ENCODE measurements at regions not wholly inside any gene's neighbourhood (a gene's known extent, or its start where the extent isn't known, plus 50 kb on each side); places are given as distances from the start of the nearest gene placed in this dataset.

DNA sequence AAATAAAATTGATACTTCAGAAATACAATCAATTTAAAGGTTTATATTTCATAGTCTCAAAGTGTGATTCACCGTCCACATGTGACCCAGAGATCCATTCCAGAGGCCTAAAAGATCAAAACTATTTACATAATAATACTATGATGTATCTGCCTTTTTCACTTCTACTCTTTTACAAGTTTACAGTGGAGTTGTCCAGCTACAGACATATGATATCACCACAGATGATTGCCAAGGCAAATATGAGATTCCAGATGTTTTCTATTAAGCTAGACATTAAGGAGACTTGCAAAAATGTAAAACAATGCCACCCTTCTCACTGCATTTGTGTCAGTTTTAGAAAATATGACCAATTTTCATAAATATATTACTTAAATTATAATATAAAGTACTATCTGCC is 443.7 kb downstream of the GJA1 start:
- H3K9me3 Mint-ChIP-seq = peaks cover 2 to 5% of the 10 kb centered on the region in 2 donors
- H3K27me3 ChIP-seq (ENCODE audit: control insufficient read depth, insufficient read depth, low read length) = no peaks in the 10 kb centered on the region
- 100% methylated on average over 1 of the region's 1 CpG for WGBS (ENCODE audit: insufficient coverage)
- no peaks in the 10 kb centered on the region for H3K27me3 Mint-ChIP-seq (ENCODE audit: low read depth in 2 of 2)
- DNase-seq (no peak), ATAC-seq (no peak)
- H3K36me3 Mint-ChIP-seq = no peaks in the 10 kb centered on the region
- TF ChIP-seq CTCF (IDR thresholded peaks at IDR 0.05) = no peak
- H3K27ac ChIP-seq (ENCODE audit: low read length) = no peak overlapping the region
- intact Hi-C loops (cut with micrococcal nuclease) = no loop called here
- no peaks in the 10 kb centered on the region for H3K36me3 ChIP-seq (ENCODE audit: control insufficient read depth, insufficient read depth, low read length)
- no peaks in the 10 kb centered on the region for H3K4me1 ChIP-seq (ENCODE audit: control insufficient read depth, insufficient read depth, low read length)
- H3K4me1 Mint-ChIP-seq = no peaks in the 10 kb centered on the region
- no peak overlapping the region for H3K27ac Mint-ChIP-seq
- no peak overlapping the region for H3K4me3 Mint-ChIP-seq
- no peak overlapping the region for H3K4me3 ChIP-seq (ENCODE audit: low read length)
- no peaks in the 10 kb centered on the region for H3K9me3 ChIP-seq (ENCODE audit: control insufficient read depth, insufficient read depth, low read length)

DNA sequence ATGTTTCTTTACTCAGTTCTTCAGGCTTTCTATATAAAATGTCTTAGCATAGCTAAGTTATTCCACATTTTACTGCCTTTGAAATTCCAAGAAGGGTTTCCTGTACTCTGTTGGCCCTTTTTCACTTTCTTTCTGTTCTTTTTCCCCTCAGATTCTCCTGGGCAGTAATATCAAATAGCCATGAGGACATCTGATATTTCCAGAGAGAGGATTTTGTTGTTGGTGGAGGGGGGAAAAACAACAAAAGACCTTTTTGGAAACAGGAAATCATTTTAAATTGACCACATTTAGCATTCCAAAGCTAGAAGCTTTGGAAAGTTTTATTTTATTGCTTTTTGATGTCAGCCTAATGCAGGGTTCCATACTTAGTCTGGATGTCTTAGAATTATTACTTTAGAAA is 445.4 kb downstream of the GJA1 start:
- no peaks in the 10 kb centered on the region for H3K27me3 ChIP-seq (ENCODE audit: control insufficient read depth, insufficient read depth, low read length)
- TF ChIP-seq CTCF (IDR thresholded peaks at IDR 0.05) = no peak
- Mint-ChIP-seq H3K27ac (no peak overlapping the region), H3K4me3 (no peak overlapping the region), H3K27me3 (ENCODE audit: low read depth in 2 of 2) (no peaks in the 10 kb centered on the region), H3K4me1 (no peaks in the 10 kb centered on the region), H3K9me3 (peaks cover 5 to 12% of the 10 kb centered on the region in 2 donors), H3K36me3 (no peaks in the 10 kb centered on the region)
- DNase-seq (no peak), ATAC-seq (no peak)
- intact Hi-C loops (cut with micrococcal nuclease) = no loop called here
- no peaks in the 10 kb centered on the region for H3K4me1 ChIP-seq (ENCODE audit: control insufficient read depth, insufficient read depth, low read length)
- H3K9me3 ChIP-seq (ENCODE audit: control insufficient read depth, insufficient read depth, low read length) = no peaks in the 10 kb centered on the region
- no peak overlapping the region for H3K27ac ChIP-seq (ENCODE audit: low read length)
- no peak overlapping the region for H3K4me3 ChIP-seq (ENCODE audit: low read length)
- H3K36me3 ChIP-seq (ENCODE audit: control insufficient read depth, insufficient read depth, low read length) = no peaks in the 10 kb centered on the region

- Histone ChIP-seq H3K4me1 (ENCODE audit: control insufficient read depth, insufficient read depth, low read length) (no peaks in the 10 kb centered on the region), H3K27ac (ENCODE audit: low read length) (no peak overlapping the region), H3K27me3 (ENCODE audit: control insufficient read depth, insufficient read depth, low read length) (no peaks in the 10 kb centered on the region), H3K9me3 (ENCODE audit: control insufficient read depth, insufficient read depth, low read length) (no peaks in the 10 kb centered on the region), H3K36me3 (ENCODE audit: control insufficient read depth, insufficient read depth, low read length) (no peaks in the 10 kb centered on the region), H3K4me3 (ENCODE audit: low read length) (no peak overlapping the region)
- Mint-ChIP-seq H3K9me3 (peaks cover 6 to 12% of the 10 kb centered on the region in 2 donors), H3K27me3 (ENCODE audit: low read depth in 2 of 2) (no peaks in the 10 kb centered on the region), H3K36me3 (no peaks in the 10 kb centered on the region), H3K4me1 (no peaks in the 10 kb centered on the region), H3K4me3 (no peak overlapping the region), H3K27ac (no peak overlapping the region)
- intact Hi-C loops (cut with micrococcal nuclease) = no loop called here
- no peak for ATAC-seq
- no peak for DNase-seq
- no peak for TF ChIP-seq CTCF (IDR thresholded peaks at IDR 0.05)
- WGBS (ENCODE audit: insufficient coverage) = 61% methylated on average over 2 of the region's 2 CpGs
These were observed 446.7 kb downstream of the GJA1 start for GRCh38 chr6:121881974-121882667.

DNA sequence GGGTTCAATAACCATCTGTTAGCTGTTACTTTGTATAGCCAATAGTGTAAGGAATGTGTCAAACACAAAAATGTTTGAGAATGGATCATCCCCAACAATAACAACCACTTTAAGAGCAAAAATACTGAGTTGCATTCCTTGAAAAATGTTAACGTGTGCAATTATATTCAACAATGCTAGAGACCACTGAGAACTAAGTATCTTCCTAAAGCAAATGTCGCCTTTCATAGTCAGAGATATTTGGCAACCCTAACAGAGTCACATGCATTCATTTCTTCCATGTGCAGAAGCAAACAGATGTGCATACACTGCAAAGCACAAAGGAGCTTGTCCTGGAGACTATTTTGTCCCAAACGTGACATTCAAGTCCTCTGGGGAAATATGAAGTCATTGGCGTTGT is 448.6 kb downstream of the GJA1 start:
- no peak overlapping the region for H3K27ac ChIP-seq (ENCODE audit: low read length)
- no peak overlapping the region for H3K27ac Mint-ChIP-seq
- no peaks in the 10 kb centered on the region for H3K4me1 Mint-ChIP-seq
- intact Hi-C loops (cut with micrococcal nuclease) = no loop called here
- H3K9me3 Mint-ChIP-seq = peaks cover 6 to 10% of the 10 kb centered on the region in 2 donors
- WGBS (ENCODE audit: insufficient coverage) = 85% methylated on average over 4 of the region's 4 CpGs
- no peak for TF ChIP-seq CTCF (IDR thresholded peaks at IDR 0.05)
- no peak for ATAC-seq
- H3K4me3 Mint-ChIP-seq = no peak overlapping the region
- no peaks in the 10 kb centered on the region for H3K27me3 ChIP-seq (ENCODE audit: control insufficient read depth, insufficient read depth, low read length)
- H3K36me3 Mint-ChIP-seq = no peaks in the 10 kb centered on the region
- no peaks in the 10 kb centered on the region for H3K27me3 Mint-ChIP-seq (ENCODE audit: low read depth in 2 of 2)
- H3K4me1 ChIP-seq (ENCODE audit: control insufficient read depth, insufficient read depth, low read length) = no peaks in the 10 kb centered on the region
- no peaks in the 10 kb centered on the region for H3K9me3 ChIP-seq (ENCODE audit: control insufficient read depth, insufficient read depth, low read length)
- DNase-seq = no peak
- H3K4me3 ChIP-seq (ENCODE audit: low read length) = no peak overlapping the region
- H3K36me3 ChIP-seq (ENCODE audit: control insufficient read depth, insufficient read depth, low read length) = no peaks in the 10 kb centered on the region
